HG03159 (cell line): ENCODE measurements at regions not wholly inside any gene's neighbourhood (a gene's known extent, or its start where the extent isn't known, plus 50 kb on each side); places are given as distances from the start of the nearest gene placed in this dataset.

ENCODE experiments used
- ATAC-seq: cut with Tn5 transposase; IDR thresholded peaks from one replicate; pipeline ENCODE4 v1.9.1; 2021; ENCODE audit warnings: mild to moderate bottlenecking, moderate library complexity; ENCODE audit not compliant: unreplicated experiment

DNA sequence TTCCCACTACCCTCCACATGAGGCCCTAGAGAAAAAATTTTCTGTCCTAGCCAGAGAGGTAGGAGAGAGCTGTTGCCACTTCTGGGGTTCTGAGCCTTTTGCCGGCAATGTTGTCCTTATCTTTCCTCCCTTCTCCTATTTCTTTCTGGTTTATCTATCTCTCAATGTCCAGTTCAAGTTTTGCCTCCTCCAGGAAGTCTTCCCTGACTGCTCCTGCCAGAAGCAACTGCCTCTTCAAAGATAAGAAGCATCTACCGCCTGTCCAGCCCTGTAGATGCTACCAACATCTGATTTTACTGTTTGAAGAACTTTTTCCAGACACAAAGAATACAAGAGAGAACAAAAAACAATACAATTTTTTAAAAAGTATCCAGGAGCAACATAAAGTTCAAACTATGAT, 220.8 kb upstream of the KLHL29 start:
- ATAC-seq: no peak

DNA sequence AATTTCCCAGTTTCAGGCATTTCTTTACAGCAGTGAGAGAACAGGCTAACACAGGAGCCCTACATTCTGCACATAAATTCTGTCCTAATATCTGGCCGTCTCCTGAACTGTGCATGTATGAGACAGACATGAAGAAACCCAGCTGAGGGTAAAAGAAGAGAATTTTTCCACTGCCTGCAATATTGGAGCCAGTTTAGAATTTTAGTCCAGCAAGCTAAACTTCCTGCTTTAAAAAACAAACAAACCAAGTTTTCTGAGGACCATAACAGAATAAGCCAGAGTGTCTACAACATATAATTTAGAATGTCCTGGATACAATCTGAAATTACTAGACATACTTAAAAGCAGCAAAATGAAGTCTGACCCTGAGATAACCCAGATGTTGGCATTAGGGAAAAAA, 215.1 kb upstream of the KLHL29 start:
- ATAC-seq: no peak

DNA sequence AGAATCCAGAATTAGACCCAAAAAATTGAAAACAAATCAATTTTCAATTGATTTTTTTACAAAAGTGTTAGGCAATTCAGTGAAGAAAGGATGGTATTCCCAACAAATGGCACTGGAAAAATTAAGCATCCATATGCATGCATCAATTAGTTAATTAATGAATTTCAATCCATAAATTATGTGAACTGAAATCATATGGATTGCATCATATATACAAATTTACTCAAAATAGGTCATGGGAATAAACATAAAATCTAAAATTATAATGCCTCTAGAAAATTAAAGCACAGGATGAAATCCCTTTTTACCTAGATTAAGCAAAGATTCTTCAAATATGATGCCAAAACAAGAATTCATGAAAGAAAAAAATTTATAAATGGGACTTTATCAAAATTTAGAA, 213.9 kb upstream of the KLHL29 start:
- no peak for ATAC-seq

DNA sequence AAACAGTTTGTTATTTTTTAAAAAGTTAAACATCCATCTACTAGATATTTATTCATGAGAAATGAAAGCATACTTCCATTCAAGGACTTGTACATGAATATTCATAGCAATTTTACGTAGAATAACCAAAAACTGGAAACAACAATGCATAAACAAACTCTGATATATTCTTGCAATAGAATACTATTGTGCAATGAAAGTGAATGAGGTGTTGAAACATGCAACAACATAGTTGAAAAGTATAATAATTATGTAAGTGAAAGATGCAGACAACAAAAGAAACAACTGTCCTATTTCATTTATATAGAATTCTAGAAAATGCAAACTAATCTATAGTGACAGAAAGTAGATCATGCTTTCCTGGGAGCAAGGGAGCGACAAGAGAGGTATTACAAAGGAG, 206.6 kb upstream of the KLHL29 start:
- ATAC-seq: no peak

DNA sequence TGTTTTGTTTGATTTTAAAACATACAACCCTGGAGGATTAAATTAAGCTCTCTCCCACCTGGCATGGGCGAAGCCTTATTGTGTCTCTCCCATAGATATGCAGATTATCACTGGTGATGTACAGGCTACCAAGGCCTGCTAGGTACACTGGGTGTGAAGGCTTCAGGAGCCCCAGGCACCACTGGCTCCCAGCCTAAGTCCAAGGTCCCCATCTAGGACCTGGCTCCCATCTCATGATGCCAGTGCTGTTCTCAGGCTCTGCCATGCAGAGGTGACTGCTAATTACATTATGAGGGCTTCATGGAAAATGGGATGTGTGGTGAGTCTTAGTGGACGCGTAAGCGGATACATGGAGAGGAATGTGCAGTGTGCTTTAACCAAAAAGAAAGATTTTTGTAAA, 201.2 kb upstream of the KLHL29 start:
- ATAC-seq: no peak

DNA sequence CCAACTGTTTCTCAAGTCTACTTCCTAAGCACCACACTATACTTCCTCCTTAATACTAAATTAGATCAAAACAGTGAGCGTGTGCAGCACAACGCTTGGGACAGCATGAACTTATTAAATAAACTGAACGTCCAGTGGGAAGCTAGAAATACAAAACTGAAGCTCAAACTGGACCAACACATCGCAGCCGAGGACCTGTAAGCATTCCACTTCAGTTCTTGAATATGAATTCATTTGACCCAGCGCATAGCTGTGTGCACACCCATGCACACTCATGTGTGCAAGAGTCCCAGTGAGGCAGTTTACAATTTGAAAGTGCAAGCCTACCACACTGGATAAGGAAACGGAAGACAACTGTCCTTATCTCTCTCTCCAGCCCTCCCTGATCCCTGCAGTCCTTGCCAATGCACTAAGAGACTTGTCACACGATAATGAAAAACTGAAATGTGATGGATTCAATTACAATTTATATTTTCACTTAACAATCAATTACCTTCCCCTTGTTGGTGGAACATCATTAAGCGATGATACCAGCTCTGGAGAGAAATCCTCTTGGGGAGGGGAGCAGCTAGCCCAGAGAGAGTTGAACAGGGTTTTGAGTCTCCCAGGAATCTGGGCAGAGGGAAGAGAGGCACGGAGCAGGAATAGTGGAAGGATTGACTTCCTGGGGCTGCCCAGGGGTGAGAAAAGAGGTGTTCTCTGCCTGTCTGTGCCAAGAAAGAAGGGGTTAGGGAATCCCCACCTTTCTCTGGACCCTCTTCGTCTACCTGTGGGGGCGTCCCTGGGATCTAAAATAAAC, 186.5 kb upstream of the KLHL29 start:
- ATAC-seq: no peak

DNA sequence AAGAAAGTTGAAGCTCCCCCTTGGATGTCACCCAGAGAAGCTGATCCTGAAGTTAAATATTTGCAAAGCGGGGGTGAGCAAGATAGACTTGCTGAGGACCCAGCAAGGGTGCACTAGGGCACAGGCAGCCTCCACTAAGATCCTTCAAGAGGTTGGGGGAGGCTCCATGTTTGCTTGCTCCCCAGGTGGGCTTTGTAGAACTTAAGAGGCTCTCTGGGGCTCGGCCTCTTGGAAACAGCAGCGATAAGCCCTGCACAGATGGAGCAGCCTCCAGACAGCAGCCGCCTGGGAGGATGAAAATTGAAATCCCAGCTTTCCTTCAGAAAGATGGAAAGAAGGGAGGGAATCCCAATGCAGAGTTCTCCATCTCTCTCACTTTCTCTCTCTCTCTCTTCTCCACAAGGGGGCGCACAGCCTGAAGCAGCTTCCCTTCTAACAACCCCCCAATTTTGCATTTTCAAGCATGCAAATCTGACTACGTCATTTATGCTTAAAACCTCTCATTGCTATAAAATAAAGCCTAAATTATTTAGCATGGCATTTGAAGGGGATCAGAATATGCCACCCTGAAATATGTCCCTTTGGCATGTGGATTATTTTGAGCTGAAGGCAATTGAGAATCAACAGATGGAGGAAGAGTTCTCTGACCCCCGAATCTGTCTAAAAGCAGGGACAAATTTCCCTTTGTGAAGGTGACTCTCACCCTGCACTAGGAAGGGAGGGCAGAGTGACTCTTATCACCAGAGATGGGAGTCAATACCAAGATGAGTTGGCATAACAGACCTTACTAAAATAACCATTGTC, 185.7 kb upstream of the KLHL29 start:
- peak; percentile 74 for ATAC-seq

DNA sequence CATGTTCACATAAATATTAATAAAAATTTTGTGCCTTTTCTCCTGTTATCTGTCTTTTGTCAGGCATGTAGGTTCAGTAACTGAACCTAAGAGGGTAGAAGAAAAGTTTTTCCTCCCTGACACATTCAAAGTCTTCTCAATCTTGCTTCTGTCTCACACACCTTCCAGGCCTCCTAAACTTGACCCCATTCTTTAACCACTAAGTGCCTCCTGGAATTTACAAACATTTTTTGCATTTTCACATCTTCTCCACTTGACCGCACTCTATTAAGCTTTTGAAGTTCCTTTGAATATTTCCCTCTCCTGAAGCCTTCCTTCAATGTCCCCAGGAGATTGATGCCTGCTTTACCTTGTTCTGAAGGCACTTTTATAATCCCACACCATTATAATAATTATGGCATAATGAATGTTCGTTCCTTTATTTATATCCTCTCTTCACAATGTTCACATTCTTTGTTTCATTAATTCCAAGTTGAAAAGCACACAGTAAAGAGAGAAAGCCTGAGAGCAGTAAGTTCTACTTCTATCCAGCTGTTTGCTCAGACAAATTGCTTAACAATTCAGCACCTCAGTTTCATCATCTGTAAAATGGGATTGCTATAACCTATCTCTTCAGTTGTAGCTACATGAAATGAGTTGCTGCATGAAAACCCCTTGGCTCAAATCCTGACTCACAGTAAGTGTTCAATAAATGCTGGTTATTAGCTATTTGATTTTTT, 184.8 kb upstream of the KLHL29 start:
- no peak for ATAC-seq

DNA sequence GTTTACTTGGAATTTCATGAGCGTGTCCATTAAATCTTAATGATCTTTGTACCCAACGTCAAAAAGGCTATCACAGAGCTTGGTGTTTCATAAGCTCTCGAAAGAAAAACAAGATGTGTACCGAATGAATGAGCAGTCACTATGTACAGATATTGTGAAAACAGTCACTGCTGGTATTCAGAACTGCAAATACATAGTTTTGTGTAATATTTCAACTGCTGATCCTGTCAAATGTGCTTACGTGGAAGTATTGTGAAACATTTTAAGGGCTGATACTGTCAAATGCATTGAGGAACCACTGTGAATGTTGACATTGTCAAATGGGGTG, 184.2 kb upstream of the KLHL29 start:
- ATAC-seq: no peak

DNA sequence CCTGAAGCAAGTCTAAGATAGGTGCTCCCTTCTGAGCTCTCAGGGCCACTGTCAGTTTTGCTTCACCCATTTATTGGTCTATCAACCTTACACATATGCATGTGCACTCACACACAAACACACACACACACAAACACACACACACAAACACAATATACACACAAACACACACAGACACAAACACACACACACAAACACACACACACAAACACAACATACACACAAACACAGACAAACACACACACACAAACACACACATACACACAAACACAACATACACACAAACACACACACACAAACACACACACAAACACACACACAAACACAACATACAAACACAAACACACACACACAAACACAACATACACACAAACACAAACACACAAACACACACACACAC, 181.6 kb upstream of the KLHL29 start:
- ATAC-seq: no peak

DNA sequence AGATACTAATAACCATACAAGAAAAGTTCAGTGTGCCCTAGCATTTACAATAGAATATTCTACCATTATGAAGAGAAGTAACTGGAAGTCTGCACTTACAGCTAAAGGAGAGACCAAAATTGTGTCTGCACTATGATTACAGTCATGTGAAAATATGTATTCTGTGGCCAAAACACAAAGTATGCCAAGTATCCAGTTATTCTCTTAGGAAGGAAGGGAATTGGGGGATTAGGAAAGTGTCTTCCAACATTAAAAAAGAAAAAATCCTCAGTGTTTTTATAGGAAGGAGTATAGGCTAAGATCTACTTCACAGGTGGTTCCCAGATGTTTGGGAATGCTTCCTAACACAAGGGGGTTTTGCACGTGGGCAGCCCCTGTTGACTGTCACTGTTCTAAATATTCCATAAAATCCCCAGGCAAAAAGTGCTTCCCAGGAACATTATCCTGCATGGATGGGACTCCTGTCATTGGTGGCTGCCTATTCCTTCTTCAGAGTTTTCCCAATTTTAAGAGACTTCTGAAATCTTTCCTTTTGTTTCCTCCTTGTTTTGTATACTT, 180.2 kb upstream of the KLHL29 start:
- ATAC-seq: no peak

DNA sequence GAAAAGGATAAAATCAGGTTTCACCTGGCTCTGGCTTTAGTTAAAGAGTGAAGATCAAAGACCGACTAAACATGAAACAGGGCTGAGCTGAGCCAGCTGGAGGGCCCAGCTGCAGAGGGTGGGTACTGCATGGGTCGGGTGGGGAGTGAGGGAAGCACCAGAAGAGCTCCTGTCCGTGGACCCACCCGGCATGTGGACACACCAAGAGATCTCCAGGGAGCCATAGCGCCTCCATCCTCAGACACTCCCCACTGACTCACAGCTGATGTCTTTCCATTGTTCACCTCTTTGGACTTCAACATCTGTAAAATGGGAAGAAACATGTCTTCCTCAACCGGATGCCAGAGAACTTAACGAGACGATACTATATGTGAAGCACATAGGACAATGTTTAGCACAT, 178.3 kb upstream of the KLHL29 start:
- no peak for ATAC-seq

DNA sequence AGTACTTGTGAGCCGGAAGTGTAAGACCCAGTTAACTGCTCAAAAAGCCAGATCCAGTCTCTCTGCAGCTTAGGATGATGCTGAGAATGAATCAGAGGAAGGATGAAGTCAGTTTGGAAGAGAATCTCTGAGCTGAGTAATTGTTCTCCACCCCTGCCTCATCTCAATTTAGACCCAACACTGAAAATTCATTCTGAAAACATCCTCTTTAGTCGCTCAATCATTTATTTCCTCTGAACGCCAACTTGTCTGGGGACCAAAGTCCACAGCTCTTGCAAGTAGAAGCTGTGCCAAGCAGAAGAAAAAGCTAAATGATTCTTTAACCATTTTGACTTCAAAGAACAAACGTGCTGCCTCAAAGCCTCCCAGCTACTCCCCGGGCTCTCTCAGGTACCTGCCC, 177.1 kb upstream of the KLHL29 start:
- no peak for ATAC-seq

DNA sequence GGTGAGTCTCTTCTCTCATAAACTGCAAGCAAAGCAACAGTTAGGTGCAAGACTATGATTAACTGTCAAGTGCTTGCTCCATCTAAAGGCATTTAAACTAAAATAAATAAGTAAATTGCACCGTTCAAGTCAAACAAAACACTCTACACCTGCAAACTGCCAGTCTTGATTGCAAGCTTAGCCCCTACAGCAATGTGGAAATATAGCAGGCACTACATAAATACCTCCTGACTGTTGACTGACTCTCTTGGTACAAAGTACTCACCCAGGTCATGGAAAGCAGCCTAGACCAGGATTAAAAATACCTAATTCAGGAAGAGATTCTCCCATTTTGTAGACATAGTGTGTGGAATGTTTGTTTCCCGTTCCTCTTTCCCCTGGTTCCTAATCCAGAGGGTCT, 176.6 kb upstream of the KLHL29 start:
- ATAC-seq: no peak

DNA sequence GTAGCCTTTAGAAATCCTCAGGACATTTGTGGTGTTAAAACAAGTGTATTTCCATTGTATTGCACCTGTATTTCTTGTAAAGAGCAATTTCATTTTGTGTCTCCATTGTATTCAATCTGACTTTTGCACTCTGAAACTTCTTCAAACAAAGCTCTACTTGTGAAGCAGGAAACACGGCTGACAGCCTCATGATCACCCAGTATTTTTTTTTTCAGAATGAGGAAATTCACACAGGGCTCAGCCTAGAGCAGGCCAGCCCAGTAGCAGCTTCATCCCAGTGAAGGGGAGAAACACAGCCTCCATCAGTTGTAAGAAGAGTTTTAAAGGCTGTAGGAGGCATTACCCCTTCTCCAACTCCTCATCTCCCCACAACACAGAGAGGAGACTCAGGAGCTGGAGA, 175.9 kb upstream of the KLHL29 start:
- no peak for ATAC-seq

DNA sequence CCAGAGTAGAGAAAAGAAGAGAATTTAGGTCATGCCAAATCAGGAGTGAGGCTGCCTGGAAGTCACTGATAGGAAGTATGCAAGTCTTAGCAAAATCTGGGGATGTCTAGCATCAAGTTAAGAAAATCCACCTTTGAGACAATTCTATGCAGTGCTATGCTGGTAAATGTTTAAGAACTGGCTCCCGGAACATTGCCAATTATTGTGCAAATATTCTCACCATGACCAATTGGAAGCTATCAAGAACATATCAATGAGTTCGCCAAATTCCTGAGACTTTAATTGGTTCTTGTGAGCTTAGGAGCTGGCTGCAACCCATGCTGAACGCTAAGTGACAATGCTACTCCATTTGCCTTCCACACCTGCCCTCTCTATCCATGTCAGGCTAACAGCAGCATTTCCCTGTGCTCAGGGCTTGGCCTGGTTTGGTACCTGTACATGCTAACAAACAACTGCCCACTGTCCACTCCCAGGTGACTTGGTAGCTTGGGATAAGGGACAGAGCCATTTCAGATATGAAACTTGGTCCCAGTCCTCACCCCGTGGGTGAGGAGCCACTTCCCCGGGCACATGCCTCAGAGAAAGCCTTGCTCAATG, 172.9 kb upstream of the KLHL29 start:
- no peak for ATAC-seq

DNA sequence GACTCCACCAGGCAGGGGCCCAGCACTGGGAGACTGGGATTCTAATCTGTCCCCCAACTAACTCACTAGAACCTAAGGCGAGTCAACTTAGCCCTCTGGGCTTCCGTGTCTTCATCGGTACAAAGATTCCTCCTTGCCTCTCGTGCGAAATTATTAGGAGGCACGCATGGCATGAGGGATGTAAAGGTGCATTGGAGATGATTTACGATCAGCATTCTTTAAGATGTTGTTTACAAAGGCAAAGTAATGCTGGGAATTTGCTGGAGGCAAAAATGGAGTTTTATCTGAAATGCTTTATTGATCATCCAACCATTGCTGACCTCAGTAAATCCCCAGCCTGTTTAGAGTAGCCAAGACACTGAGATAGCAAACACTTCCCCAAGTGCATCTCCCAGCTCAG, 171.8 kb upstream of the KLHL29 start:
- ATAC-seq: no peak

DNA sequence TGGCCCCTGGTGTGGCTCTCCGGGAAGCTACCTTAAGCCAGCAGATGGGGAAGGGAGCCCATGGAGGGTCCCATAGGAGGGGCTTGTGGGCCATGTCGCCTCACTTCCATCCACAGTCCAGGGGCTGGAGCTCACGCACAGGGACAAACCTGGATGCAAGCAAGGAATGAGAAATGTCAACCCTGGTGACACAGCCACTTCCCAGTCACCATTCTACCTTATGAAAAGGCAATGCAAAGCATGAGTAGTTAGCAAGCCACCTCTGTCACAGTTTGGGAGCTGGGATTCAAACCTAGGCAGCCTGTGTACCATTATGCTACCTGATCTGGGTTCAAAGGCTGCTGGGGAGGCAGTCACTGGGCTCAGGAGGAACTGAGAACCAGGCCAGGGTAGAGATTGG, 170.0 kb upstream of the KLHL29 start:
- no peak for ATAC-seq

DNA sequence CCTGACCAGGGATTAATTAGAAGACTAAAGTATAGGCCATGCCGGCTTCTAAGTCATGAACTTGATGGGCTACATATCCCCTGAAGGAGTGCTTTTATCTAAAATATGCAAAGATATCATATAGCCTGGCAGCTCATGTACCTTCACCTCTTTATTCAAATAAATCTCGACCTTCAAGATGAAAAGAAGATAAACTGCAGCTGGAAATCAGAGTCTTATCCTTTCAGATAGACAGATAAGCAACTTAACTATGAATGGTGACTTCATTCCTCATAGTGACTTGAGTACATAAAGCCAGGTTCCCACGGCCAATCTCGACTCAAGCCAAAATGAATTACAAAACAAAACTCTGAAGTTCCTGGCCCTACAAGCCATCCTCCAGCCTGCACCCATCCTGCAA, 165.3 kb upstream of the KLHL29 start:
- no peak for ATAC-seq

DNA sequence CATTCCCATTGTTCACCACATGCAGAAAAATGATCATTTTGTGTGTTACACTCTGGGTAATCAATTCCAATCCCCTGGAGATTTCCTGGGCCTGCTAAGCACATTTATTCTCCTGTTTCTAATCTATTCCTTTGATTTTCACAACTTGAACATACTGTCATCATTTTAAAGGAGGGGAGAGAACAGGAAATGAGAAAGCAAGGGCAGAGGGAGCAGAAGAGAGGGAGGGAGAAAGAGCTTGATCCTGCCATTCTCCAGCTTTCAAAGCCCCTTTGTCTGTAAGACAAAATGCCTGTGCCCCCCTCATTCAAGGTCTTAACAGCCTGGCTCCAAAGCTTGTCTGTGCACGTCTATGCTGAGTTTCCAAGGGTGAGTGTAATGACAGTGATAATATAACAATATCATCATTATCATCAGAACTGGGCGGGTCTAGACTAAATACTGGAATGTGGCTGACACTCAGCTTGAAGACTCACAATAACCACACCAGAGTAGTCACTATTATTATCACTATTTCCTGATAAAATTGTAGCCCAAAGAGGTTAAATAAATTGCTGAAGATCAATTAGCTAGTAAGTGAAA, 164.4 kb upstream of the KLHL29 start:
- no peak for ATAC-seq

DNA sequence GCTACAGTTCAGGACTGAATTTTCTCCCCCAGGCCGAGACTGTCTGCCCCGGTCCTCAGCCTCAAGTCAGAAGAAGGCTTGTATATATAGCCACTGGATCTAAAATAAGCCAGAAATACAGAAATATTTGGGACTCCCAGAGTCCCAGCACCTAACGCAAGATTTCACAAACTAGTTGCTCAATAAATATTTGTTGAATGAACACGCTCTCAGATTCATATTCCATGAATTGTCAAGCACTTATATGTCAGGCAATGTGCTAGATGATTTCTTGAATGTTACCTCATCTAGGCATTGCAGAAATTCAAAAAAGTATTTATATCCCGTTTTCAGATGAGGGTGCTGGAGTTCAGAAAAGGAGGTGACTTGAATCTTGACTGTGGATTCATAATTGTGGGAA, 163.7 kb upstream of the KLHL29 start:
- no peak for ATAC-seq
